ENCODE measurements at regions not wholly inside any gene's neighbourhood (a gene's known extent, or its start where the extent isn't known, plus 50 kb on each side); places are given as distances from the start of the nearest gene placed in this dataset.

DNA sequence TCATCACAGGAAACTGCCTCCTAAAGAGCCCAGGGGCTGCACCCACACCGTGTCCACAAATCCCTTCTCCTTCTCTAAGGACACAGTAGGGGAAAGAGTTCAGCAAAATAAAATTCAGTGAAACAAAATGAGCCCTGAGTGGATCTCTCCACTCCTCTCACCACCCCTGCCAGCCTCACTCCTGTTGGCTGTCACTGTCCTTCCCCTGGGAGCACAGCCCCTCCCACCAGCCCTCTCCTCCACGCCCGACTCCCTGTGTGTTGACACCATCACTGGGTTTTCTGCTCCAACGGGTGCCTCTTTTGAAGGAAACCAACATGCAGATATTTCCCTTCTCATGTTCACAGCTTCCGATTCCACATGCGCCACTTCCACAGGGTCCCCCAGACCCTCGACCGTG lies 356.2 kb downstream of the AJAP1 start:
- ATAC-seq (no peak), DNase-seq (ENCODE audit: low read depth, low spot score) (no peak), FAIRE-seq (no peak)
- Histone ChIP-seq H3K4me2 (ENCODE audit: control insufficient read depth, insufficient read depth) (no peak overlapping the region), H3K36me3 (ENCODE audit: control insufficient read depth in 2 of 2, insufficient read depth in 2 of 2, low read length in 1 of 2) (no peaks in the 10 kb centered on the region), H3K9ac (ENCODE audit: control insufficient read depth, insufficient read depth, low read length) (no peak overlapping the region), H4K20me1 (ENCODE audit: control insufficient read depth, insufficient read depth) (no peaks in the 10 kb centered on the region), H3K79me2 (ENCODE audit: control insufficient read depth, insufficient read depth, low read length) (no peaks in the 10 kb centered on the region), H3K27me3 (replicated peaks in 1 of 2; ENCODE audit: control insufficient read depth in 2 of 2, insufficient read depth in 2 of 2, low read length in 1 of 2) (no peaks in the 10 kb centered on the region), H3K27ac (ENCODE audit: control insufficient read depth, insufficient read depth) (no peak overlapping the region), H3K4me3 (no peak overlapping the region), H3K4me1 (ENCODE audit: control insufficient read depth, insufficient read depth, low read length) (no peaks in the 10 kb centered on the region), H3K9me3 (replicated peaks; ENCODE audit: control insufficient read depth, insufficient read depth, low read length) (no peaks in the 10 kb centered on the region), H2AFZ (ENCODE audit: control insufficient read depth, low read depth, low read length) (no peak overlapping the region)
- TF ChIP-seq NRF1 (conservative IDR thresholded peaks at IDR 0.05; ENCODE audit: low read depth, low read length) (no peak), ZNF207 (IDR thresholded peaks at IDR 0.05; ENCODE audit: borderline replicate concordance) (no peak), NFYA (IDR thresholded peaks at IDR 0.05; ENCODE audit: borderline replicate concordance, low read depth, low read length) (no peak), HCFC1 (IDR thresholded peaks at IDR 0.05; ENCODE audit: low read length) (no peak), SPI1 (IDR thresholded peaks at IDR 0.05; ENCODE audit: borderline replicate concordance, insufficient read depth, low read depth, low read length) (no peak)
- TF ChIP-seq, protein P1, sequence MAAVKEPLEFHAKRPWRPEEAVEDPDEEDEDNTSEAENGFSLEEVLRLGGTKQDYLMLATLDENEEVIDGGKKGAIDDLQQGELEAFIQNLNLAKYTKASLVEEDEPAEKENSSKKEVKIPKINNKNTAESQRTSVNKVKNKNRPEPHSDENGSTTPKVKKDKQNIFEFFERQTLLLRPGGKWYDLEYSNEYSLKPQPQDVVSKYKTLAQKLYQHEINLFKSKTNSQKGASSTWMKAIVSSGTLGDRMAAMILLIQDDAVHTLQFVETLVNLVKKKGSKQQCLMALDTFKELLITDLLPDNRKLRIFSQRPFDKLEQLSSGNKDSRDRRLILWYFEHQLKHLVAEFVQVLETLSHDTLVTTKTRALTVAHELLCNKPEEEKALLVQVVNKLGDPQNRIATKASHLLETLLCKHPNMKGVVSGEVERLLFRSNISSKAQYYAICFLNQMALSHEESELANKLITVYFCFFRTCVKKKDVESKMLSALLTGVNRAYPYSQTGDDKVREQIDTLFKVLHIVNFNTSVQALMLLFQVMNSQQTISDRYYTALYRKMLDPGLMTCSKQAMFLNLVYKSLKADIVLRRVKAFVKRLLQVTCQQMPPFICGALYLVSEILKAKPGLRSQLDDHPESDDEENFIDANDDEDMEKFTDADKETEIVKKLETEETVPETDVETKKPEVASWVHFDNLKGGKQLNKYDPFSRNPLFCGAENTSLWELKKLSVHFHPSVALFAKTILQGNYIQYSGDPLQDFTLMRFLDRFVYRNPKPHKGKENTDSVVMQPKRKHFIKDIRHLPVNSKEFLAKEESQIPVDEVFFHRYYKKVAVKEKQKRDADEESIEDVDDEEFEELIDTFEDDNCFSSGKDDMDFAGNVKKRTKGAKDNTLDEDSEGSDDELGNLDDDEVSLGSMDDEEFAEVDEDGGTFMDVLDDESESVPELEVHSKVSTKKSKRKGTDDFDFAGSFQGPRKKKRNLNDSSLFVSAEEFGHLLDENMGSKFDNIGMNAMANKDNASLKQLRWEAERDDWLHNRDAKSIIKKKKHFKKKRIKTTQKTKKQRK (IDR thresholded peaks at IDR 0.05; ENCODE audit: low read depth, low read length), result no peak
- TF ChIP-seq, protein P2, sequence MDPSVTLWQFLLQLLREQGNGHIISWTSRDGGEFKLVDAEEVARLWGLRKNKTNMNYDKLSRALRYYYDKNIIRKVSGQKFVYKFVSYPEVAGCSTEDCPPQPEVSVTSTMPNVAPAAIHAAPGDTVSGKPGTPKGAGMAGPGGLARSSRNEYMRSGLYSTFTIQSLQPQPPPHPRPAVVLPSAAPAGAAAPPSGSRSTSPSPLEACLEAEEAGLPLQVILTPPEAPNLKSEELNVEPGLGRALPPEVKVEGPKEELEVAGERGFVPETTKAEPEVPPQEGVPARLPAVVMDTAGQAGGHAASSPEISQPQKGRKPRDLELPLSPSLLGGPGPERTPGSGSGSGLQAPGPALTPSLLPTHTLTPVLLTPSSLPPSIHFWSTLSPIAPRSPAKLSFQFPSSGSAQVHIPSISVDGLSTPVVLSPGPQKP (IDR thresholded peaks at IDR 0.05; ENCODE audit: low read depth, low read length), result no peak
- ChIA-PET CTCF (no interaction called here), SMC1A (ENCODE audit: uncharacterized antibody, unreplicated experiment) (no interaction called here), POLR2A (no interaction called here), RAD21 (ENCODE audit: unreplicated experiment) (no interaction called here)
- BruUV-seq (replicated peaks), result no TSS peak
- intact Hi-C loops (cut with micrococcal nuclease; ENCODE audit: unreplicated experiment), result no loop called here
- in situ Hi-C loops (cut with MboI), result no loop called here
- 37% methylated on average over 8 of the region's 8 CpGs for WGBS (ENCODE audit: insufficient coverage, insufficient replicate concordance, low lambda C conversion rate, missing lambda C conversion rate)
